PFSK-1 (cell line): ENCODE measurements at regions not wholly inside any gene's neighbourhood (a gene's known extent, or its start where the extent isn't known, plus 50 kb on each side); places are given as distances from the start of the nearest gene placed in this dataset.

Source experiments
- POLR2AphosphoS5 ChIP-seq: IDR thresholded peaks from 2 replicates; pipeline ENCODE4 v1.6.1; 2012; ENCODE audit warnings: low read depth, mild to moderate bottlenecking, control low read depth, low read length, moderate library complexity
- TAF1 ChIP-seq: IDR thresholded peaks from 2 replicates; pipeline ENCODE4 v1.6.1; 2012; ENCODE audit warnings: low read length, control low read depth, borderline replicate concordance; ENCODE audit not compliant: insufficient read depth
- TF ChIP-seq, protein P1 (sequence below), 2 experiments: IDR thresholded peaks; 2 replicates each; pipeline versions ENCODE4 v1.6.1 to v1.8.0; 2011 to 2012; ENCODE audit warnings: low read depth in 2 of 2, low read length in 2 of 2, control low read depth in 1 of 2, inconsistent platforms in 1 of 2, mild to moderate bottlenecking in 1 of 2, moderate library complexity in 1 of 2; ENCODE audit not compliant: insufficient read depth in 1 of 2

DNA sequence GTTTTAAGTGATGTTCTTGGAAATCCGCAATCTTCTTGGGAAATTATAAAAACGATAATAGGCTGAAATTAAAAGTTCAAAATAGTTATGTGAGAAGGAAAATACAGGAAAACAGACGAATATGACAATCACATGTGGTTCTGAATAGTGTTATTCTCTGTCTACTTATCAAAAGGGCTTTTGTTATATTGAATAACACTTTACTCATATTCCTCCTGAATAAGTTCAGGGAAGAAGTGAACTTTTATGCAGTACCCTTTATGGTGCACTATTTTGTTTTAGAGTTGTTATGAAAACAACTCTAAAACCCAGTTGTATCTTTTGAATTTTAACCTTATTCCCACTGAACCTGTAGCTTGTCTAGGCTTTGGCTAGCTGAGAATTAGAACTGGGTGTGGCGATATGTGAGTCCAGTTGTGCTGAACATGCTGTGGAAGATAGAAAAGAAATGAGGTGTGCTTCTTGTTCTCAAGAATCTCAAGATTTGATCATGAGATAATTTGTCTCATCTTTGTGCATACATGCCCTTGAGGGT is 384.4 kb downstream of the LMO7 start:
- TF ChIP-seq POLR2AphosphoS5 (no peak), TAF1 (no peak)
- TF ChIP-seq, protein P1, sequence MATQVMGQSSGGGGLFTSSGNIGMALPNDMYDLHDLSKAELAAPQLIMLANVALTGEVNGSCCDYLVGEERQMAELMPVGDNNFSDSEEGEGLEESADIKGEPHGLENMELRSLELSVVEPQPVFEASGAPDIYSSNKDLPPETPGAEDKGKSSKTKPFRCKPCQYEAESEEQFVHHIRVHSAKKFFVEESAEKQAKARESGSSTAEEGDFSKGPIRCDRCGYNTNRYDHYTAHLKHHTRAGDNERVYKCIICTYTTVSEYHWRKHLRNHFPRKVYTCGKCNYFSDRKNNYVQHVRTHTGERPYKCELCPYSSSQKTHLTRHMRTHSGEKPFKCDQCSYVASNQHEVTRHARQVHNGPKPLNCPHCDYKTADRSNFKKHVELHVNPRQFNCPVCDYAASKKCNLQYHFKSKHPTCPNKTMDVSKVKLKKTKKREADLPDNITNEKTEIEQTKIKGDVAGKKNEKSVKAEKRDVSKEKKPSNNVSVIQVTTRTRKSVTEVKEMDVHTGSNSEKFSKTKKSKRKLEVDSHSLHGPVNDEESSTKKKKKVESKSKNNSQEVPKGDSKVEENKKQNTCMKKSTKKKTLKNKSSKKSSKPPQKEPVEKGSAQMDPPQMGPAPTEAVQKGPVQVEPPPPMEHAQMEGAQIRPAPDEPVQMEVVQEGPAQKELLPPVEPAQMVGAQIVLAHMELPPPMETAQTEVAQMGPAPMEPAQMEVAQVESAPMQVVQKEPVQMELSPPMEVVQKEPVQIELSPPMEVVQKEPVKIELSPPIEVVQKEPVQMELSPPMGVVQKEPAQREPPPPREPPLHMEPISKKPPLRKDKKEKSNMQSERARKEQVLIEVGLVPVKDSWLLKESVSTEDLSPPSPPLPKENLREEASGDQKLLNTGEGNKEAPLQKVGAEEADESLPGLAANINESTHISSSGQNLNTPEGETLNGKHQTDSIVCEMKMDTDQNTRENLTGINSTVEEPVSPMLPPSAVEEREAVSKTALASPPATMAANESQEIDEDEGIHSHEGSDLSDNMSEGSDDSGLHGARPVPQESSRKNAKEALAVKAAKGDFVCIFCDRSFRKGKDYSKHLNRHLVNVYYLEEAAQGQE (IDR thresholded peaks at IDR 0.05; ENCODE audit: insufficient read depth in 1 of 2, low read depth in 2 of 2, low read length in 2 of 2), result no peak
